ENCODE measurements at regions not wholly inside any gene's neighbourhood (a gene's known extent, or its start where the extent isn't known, plus 50 kb on each side); places are given as distances from the start of the nearest gene placed in this dataset.

GRCh38 chrX:115472131-115472530, 88.8 kb upstream of the PLS3 start:
- TF ChIP-seq POLR2A (IDR thresholded peaks at IDR 0.05; ENCODE audit: low read depth, low read length), result no peak
- no peak for TF ChIP-seq TAF1 (IDR thresholded peaks at IDR 0.05; ENCODE audit: low read depth, low read length)
- no peak for TF ChIP-seq POLR2AphosphoS5 (IDR thresholded peaks at IDR 0.05; ENCODE audit: low read depth, low read length)
- no peak for TF ChIP-seq POU2F2 (IDR thresholded peaks at IDR 0.05; ENCODE audit: low read depth, low read length)

Measured in GM12891 (cell line).